ENCODE measurements at regions not wholly inside any gene's neighbourhood (a gene's known extent, or its start where the extent isn't known, plus 50 kb on each side); places are given as distances from the start of the nearest gene placed in this dataset.

GRCh38 chr13:34001389-34001788 is 183.4 kb downstream of the RFC3 start:
- no peak overlapping the region for H2BK5ac ChIP-seq (ENCODE audit: insufficient read length, low read length)
- no peak overlapping the region for H3K23ac ChIP-seq (ENCODE audit: insufficient read length, low read depth, low read length)
- no peaks in the 10 kb centered on the region for H3K9me3 ChIP-seq (ENCODE audit: control insufficient read depth, low read depth, low read length)
- H2AFZ ChIP-seq (ENCODE audit: low read length): no peak overlapping the region
- no peaks in the 10 kb centered on the region for H3K4me1 ChIP-seq (ENCODE audit: insufficient read depth, low read length)
- H3K27ac Mint-ChIP-seq: no peak overlapping the region
- no peak for DNase-seq
- no peak overlapping the region for H3K14ac ChIP-seq (ENCODE audit: insufficient read depth, low read length)
- no CpG with 5 or more reads among the region's 4 CpGs for WGBS (ENCODE audit: extremely low coverage, insufficient read length, low lambda C conversion rate)
- no peak overlapping the region for H3K18ac ChIP-seq (ENCODE audit: insufficient read length, low read depth, low read length)
- H4K8ac ChIP-seq (replicated peaks; ENCODE audit: insufficient read length, low read depth, low read length): no peak overlapping the region
- H3K23me2 ChIP-seq (ENCODE audit: insufficient read length, low read depth, low read length, poor library complexity, severe bottlenecking): no peaks in the 10 kb centered on the region
- no peaks in the 10 kb centered on the region for H4K20me1 ChIP-seq (ENCODE audit: control insufficient read depth, insufficient read depth, insufficient read length)
- no peak overlapping the region for H2BK15ac ChIP-seq (ENCODE audit: low read depth, low read length)
- no peaks in the 10 kb centered on the region for H3K79me1 ChIP-seq (ENCODE audit: insufficient read depth, low read depth, low read length, poor library complexity, severe bottlenecking)
- no peak overlapping the region for H2BK120ac ChIP-seq (ENCODE audit: low read depth, low read length, poor library complexity, severe bottlenecking)
- no peak overlapping the region for H3T11ph ChIP-seq (ENCODE audit: low read length)
- H3K36me3 Mint-ChIP-seq (ENCODE audit: insufficient read depth in 1 of 3, low read depth in 3 of 3): no peaks in the 10 kb centered on the region
- H3K4me1 Mint-ChIP-seq: peaks cover 5 to 8% of the 10 kb centered on the region in 2 experiments
- H3K27me3 Mint-ChIP-seq (ENCODE audit: low read depth): no peaks in the 10 kb centered on the region
- no peaks in the 10 kb centered on the region for H3K79me2 ChIP-seq (ENCODE audit: insufficient read depth, low read length)
- H3K27ac ChIP-seq (ENCODE audit: insufficient read length, low read depth, low read length): no peak overlapping the region
- no peak overlapping the region for H3K56ac ChIP-seq (ENCODE audit: insufficient read length, low read depth, low read length)
- no peak overlapping the region for H2BK20ac ChIP-seq (ENCODE audit: low read depth, low read length, poor library complexity, severe bottlenecking)
- H3K4me2 ChIP-seq (ENCODE audit: insufficient read depth, insufficient read length, low read length): no peak overlapping the region
- no peak overlapping the region for H4K5ac ChIP-seq (ENCODE audit: insufficient read length, low read depth, low read length)
- no peak overlapping the region for H3K4me3 Mint-ChIP-seq
- H3K9ac ChIP-seq (ENCODE audit: extremely low read depth, insufficient read length, low read length): no peak overlapping the region
- H4K91ac ChIP-seq (ENCODE audit: insufficient read length, low read depth, low read length): no peak overlapping the region
- TF ChIP-seq CTCF (conservative IDR thresholded peaks at IDR 0.05): no peak
- H2AK5ac ChIP-seq (ENCODE audit: insufficient read length, low read length): no peak overlapping the region
- no peaks in the 10 kb centered on the region for H3K27me3 ChIP-seq (ENCODE audit: insufficient read depth, low read length)
- no peak overlapping the region for H3K4ac ChIP-seq (ENCODE audit: low read depth, low read length)
- H3K9me3 Mint-ChIP-seq: no peaks in the 10 kb centered on the region
- no peak overlapping the region for H2BK12ac ChIP-seq (ENCODE audit: insufficient read length, low read depth, low read length)

Data from H9 (cell line).